A549 (cell line): ENCODE measurements at regions not wholly inside any gene's neighbourhood (a gene's known extent, or its start where the extent isn't known, plus 50 kb on each side); places are given as distances from the start of the nearest gene placed in this dataset.

Experiments
- ATAC-seq, 2 experiments: fragments of 200-7000 bp in 1 of 2; fragments of >200 bp in 1 of 2; cut with Nextera tagmentation in 1 of 2; cut with Tn5 transposase in 1 of 2; 3 replicates each; pipeline versions ENCODE4 v1.8.0 to v1.9.1; 2018 to 2020; ENCODE audit warnings: mild to moderate bottlenecking in 1 of 2, moderate library complexity in 1 of 2
- CTCF ChIA-PET: fragments of 300-600 bp; sonication (Branson Sonifier 250); formaldehyde crosslinking; extraction: SDS; loops from one replicate; lab custom pipeline; 2021; ENCODE audit warnings: antibody characterized with exemption, inconsistent platforms; lab: Yijun Ruan, JAX
- POLR2A ChIA-PET: fragments of 350-600 bp; formaldehyde crosslinking; extraction: SDS; loops from one replicate; lab custom pipeline; 2021; ENCODE audit warnings: antibody characterized with exemption, inconsistent platforms; lab: Yijun Ruan, JAX
- DNase-seq, 2 experiments: peaks; one replicate each; pipeline versions ENCODE4 v3.0.0 to v3.0.0-alpha.2; 2011 to 2016; ENCODE audit warnings: low read depth in 1 of 2, low spot score in 1 of 2
- FAIRE-seq: peaks from 2 replicates; lab custom pipeline; 2011; peaks lifted over from hg19 to GRCh38; lab: Jason Lieb, UNC
- H3K27ac ChIP-seq, 2 experiments: fragments of >200 bp; sonication (Bioruptor Twin); formaldehyde crosslinking; 3 replicates each; pipeline ENCODE4 v1.5.1; 2016 to 2017
- H3K4me1 ChIP-seq: fragments of >200 bp; sonication (Bioruptor Twin); formaldehyde crosslinking; 3 replicates; pipeline ENCODE4 v1.6.1; 2016
- H3K4me2 ChIP-seq: fragments of >200 bp; sonication (Bioruptor Twin); formaldehyde crosslinking; 3 replicates; pipeline ENCODE4 v1.6.1; 2016
- H3K4me3 ChIP-seq: fragments of >200 bp; sonication (Bioruptor Twin); formaldehyde crosslinking; 3 replicates; pipeline ENCODE4 v1.5.1; 2016
- H3K9me3 ChIP-seq: fragments of >200 bp; sonication (Bioruptor Twin); formaldehyde crosslinking; 3 replicates; pipeline ENCODE4 v1.6.1; 2016
- CBX2 ChIP-seq: fragments of 200-600 bp; sonication (generic); IDR thresholded peaks from 2 replicates; pipeline ENCODE4 v1.6.1; 2016; ENCODE audit warnings: low read depth, mild to moderate bottlenecking, borderline replicate concordance
- CBX8 ChIP-seq: fragments of 200-600 bp; sonication (generic); IDR thresholded peaks from 2 replicates; pipeline ENCODE4 v1.6.1; 2016
- CHD4 ChIP-seq: fragments of 200-600 bp; sonication (generic); IDR thresholded peaks from 2 replicates; pipeline ENCODE4 v1.6.1; 2016; ENCODE audit warnings: antibody characterized with exemption, mild to moderate bottlenecking, borderline replicate concordance
- E2F6 ChIP-seq: IDR thresholded peaks from 2 replicates; pipeline ENCODE4 v1.6.1; 2012; ENCODE audit warnings: low read depth, borderline replicate concordance
- FOSB ChIP-seq: fragments of 250-450 bp; sonication (Bioruptor Pico); IDR thresholded peaks from 2 replicates; pipeline ENCODE4 v1.5.0; 2020; ENCODE audit warnings: mild to moderate bottlenecking, moderate library complexity
- HDAC2 ChIP-seq: fragments of 200-600 bp; sonication (generic); IDR thresholded peaks from 2 replicates; pipeline ENCODE4 v1.6.1; 2016
- HMGXB4 ChIP-seq: fragments of 250-450 bp; sonication (Bioruptor Pico); IDR thresholded peaks from 2 replicates; pipeline ENCODE4 v1.5.0; 2021; ENCODE audit warnings: mild to moderate bottlenecking, moderate library complexity, borderline replicate concordance
- JUN ChIP-seq, 2 experiments: fragments of >200 bp; sonication (Bioruptor Twin); formaldehyde crosslinking; IDR thresholded peaks; 2 replicates in 1 of 2; 3 replicates in 1 of 2; pipeline ENCODE4 v1.6.1; 2016 to 2017
- KDM1A ChIP-seq: fragments of 200-600 bp; sonication (generic); IDR thresholded peaks from 2 replicates; pipeline ENCODE4 v1.6.1; 2016; ENCODE audit warnings: low read depth, mild to moderate bottlenecking
- KDM5A ChIP-seq: fragments of 200-600 bp; sonication (generic); IDR thresholded peaks from 2 replicates; pipeline ENCODE4 v1.6.1; 2016; ENCODE audit warnings: antibody characterized with exemption, mild to moderate bottlenecking
- MAZ ChIP-seq: fragments of 150-350 bp; IDR thresholded peaks from 2 replicates; pipeline ENCODE4 v1.6.1; 2014; ENCODE audit warnings: antibody characterized with exemption, low read depth, low read length, borderline replicate concordance
- PHF8 ChIP-seq: fragments of 200-600 bp; sonication (generic); IDR thresholded peaks from 2 replicates; pipeline ENCODE4 v1.6.1; 2016; ENCODE audit warnings: low read depth, mild to moderate bottlenecking, antibody characterized with exemption, moderate library complexity, borderline replicate concordance
- RAD21 ChIP-seq, 2 experiments: fragments of >200 bp in 1 of 2; sonication (Bioruptor Twin) in 1 of 2; formaldehyde crosslinking in 1 of 2; IDR thresholded peaks in 1 of 2; conservative IDR thresholded peaks in 1 of 2; 2 replicates in 1 of 2; 3 replicates in 1 of 2; pipeline ENCODE4 v1.6.1; 2012 to 2018; ENCODE audit warnings: inconsistent platforms in 1 of 2
- SMC3 ChIP-seq: fragments of >200 bp; sonication (Bioruptor Twin); formaldehyde crosslinking; IDR thresholded peaks from 3 replicates; pipeline ENCODE4 v1.6.1; 2018; ENCODE audit warnings: inconsistent platforms
- TP53 ChIP-seq: fragments of 250-450 bp; sonication (Bioruptor Pico); IDR thresholded peaks from 2 replicates; pipeline ENCODE4 v1.5.0; 2021; ENCODE audit warnings: mild to moderate bottlenecking, moderate library complexity
- ZC3H11A ChIP-seq: fragments of 450-650 bp; IDR thresholded peaks from 2 replicates; pipeline ENCODE4 v1.6.1; 2014; ENCODE audit warnings: antibody characterized with exemption, mild to moderate bottlenecking
- ZSCAN20 ChIP-seq: fragments of 250-450 bp; sonication (Bioruptor Pico); IDR thresholded peaks from 2 replicates; pipeline ENCODE4 v1.8.0; 2022; ENCODE audit warnings: mild to moderate bottlenecking, moderate library complexity
- WGBS: methylation state at CpG from one replicate; pipeline ENCODE4 v1.1.6; 2017; ENCODE audit errors: missing lambda C conversion rate; 5-methylcytosine and 5-hydroxymethylcytosine counted together
- TF ChIP-seq, protein P1 (sequence below): fragments of 450-650 bp; IDR thresholded peaks from 2 replicates; pipeline ENCODE4 v1.6.1; 2014; ENCODE audit warnings: antibody characterized with exemption
- TF ChIP-seq, protein P2 (sequence below): fragments of 250-450 bp; sonication (Bioruptor Pico); IDR thresholded peaks from 2 replicates; pipeline ENCODE4 v1.5.0; 2020; ENCODE audit warnings: low read depth, mild to moderate bottlenecking, moderate library complexity
- TF ChIP-seq, protein P3 (sequence below): IDR thresholded peaks from 2 replicates; pipeline ENCODE4 v1.6.1; 2012

- ChIA-PET POLR2A (no interaction called here), CTCF (interaction anchor here (0.6 to 1.0 kb wide), 2 partner anchors 77 to 282 kb away, joined by 3 to 4 read pairs; no protein-coding TSS in a partner anchor)
- H3K4me1 ChIP-seq, result no peaks in the 10 kb centered on the region
- no peak overlapping the region for H3K4me2 ChIP-seq
- H3K4me3 ChIP-seq, result no peak overlapping the region
- ATAC-seq (no peak; a peak in 1 of 6 replicates), FAIRE-seq (no peak), DNase-seq (no peak)
- 82% methylated on average over 5 of the region's 8 CpGs for WGBS
- TF ChIP-seq E2F6 (no peak), CBX2 (no peak), FOSB (CRISPR knock-in tag) (no peak), MAZ (no peak), ZSCAN20 (CRISPR knock-in tag) (no peak), CHD4 (no peak)
- H3K27ac ChIP-seq, result no peak overlapping the region
- no peaks in the 10 kb centered on the region for H3K9me3 ChIP-seq
Measured at GRCh38 chr9:89879701-89880100, 274.9 kb downstream of the GADD45G start.

- 78% methylated on average over 11 of the region's 11 CpGs for WGBS
- Histone ChIP-seq H3K4me2 (no peak overlapping the region), H3K27ac (no peak overlapping the region), H3K9me3 (no peaks in the 10 kb centered on the region), H3K4me1 (no peaks in the 10 kb centered on the region), H3K4me3 (no peak overlapping the region)
- ChIA-PET CTCF (interaction anchor here (0.6 to 1.0 kb wide), 2 partner anchors 77 to 282 kb away, joined by 3 to 4 read pairs; no protein-coding TSS in a partner anchor), POLR2A (no interaction called here)
- no peak for DNase-seq
- TF ChIP-seq CBX8, result no peak
- TF ChIP-seq SMC3, result no peak
- TF ChIP-seq, protein P1, sequence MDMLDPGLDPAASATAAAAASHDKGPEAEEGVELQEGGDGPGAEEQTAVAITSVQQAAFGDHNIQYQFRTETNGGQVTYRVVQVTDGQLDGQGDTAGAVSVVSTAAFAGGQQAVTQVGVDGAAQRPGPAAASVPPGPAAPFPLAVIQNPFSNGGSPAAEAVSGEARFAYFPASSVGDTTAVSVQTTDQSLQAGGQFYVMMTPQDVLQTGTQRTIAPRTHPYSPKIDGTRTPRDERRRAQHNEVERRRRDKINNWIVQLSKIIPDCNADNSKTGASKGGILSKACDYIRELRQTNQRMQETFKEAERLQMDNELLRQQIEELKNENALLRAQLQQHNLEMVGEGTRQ, result no peak
- no peak for TF ChIP-seq KDM1A
- no peak for TF ChIP-seq ZC3H11A
- no peak for FAIRE-seq
- no peak for ATAC-seq
Measured at GRCh38 chr9:89880161-89880560, 275.3 kb downstream of the GADD45G start.

DNA sequence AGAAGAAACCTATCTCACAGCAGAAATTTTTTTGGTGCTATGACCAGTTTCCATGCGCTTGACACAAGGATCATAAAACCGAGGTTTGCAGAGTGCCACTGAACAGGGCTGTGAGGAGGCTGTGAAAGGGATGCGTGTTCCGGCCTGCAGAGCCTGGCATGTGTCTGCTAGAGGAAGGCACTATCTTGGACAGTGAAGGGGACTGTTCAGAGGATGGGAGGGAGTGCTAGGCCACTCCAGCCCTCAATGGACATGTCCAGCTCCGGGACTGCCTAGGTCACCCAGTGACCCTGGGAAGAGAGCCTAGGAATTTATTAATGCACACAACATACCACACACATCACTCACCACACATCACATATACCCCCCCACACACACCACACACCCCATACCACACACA, 275.9 kb downstream of the GADD45G start:
- WGBS, result 67% methylated on average over 5 of the region's 5 CpGs
- POLR2A ChIA-PET, result no interaction called here

More for the DNA sequence above, 275.9 kb downstream of the GADD45G start:
- ATAC-seq (no peak), FAIRE-seq (no peak), DNase-seq (no peak)
- Histone ChIP-seq H3K4me3 (no peak overlapping the region), H3K4me2 (no peak overlapping the region), H3K27ac (no peak overlapping the region), H3K4me1 (no peaks in the 10 kb centered on the region), H3K9me3 (no peaks in the 10 kb centered on the region)
- CTCF ChIA-PET, result no interaction called here
- no peak for TF ChIP-seq PHF8
- TF ChIP-seq JUN (IDR thresholded peaks at IDR 0.05), result no peak
- no peak for TF ChIP-seq HDAC2
- TF ChIP-seq RAD21 (conservative IDR thresholded peaks at IDR 0.05 in 1 of 2, IDR thresholded peaks at IDR 0.05 in 1 of 2), result no peak
- no peak for TF ChIP-seq TP53 (CRISPR knock-in tag)
- TF ChIP-seq, protein P2, sequence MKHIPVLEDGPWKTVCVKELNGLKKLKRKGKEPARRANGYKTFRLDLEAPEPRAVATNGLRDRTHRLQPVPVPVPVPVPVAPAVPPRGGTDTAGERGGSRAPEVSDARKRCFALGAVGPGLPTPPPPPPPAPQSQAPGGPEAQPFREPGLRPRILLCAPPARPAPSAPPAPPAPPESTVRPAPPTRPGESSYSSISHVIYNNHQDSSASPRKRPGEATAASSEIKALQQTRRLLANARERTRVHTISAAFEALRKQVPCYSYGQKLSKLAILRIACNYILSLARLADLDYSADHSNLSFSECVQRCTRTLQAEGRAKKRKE, result no peak
- no peak for TF ChIP-seq CBX8
- TF ChIP-seq, protein P3, sequence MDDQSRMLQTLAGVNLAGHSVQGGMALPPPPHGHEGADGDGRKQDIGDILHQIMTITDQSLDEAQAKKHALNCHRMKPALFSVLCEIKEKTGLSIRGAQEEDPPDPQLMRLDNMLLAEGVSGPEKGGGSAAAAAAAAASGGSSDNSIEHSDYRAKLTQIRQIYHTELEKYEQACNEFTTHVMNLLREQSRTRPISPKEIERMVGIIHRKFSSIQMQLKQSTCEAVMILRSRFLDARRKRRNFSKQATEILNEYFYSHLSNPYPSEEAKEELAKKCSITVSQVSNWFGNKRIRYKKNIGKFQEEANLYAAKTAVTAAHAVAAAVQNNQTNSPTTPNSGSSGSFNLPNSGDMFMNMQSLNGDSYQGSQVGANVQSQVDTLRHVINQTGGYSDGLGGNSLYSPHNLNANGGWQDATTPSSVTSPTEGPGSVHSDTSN, result no peak
- no peak for TF ChIP-seq HMGXB4 (CRISPR knock-in tag)
- no peak for TF ChIP-seq KDM5A
- TF ChIP-seq, protein P1, result no peak
- TF ChIP-seq, all 56 proteins: peak for 0
